ENCODE measurements at regions not wholly inside any gene's neighbourhood (a gene's known extent, or its start where the extent isn't known, plus 50 kb on each side); places are given as distances from the start of the nearest gene placed in this dataset.

GRCh38 chrX:149129767-149130166 is 375.3 kb downstream of the IDS start:
- Histone ChIP-seq H3K27ac (ENCODE audit: low read depth in 2 of 2, low read length in 2 of 2) (no peak overlapping the region), H3K36me3 (ENCODE audit: control insufficient read depth in 2 of 3, insufficient read depth in 3 of 3, low read length in 3 of 3) (no peaks in the 10 kb centered on the region), H3K4me3 (ENCODE audit: low read length in 3 of 3) (no peak overlapping the region), H3K4me1 (ENCODE audit: control insufficient read depth in 2 of 3, insufficient read depth in 2 of 3, low read depth in 1 of 3, low read length in 3 of 3) (no peaks in the 10 kb centered on the region), H3K9ac (ENCODE audit: low read length in 3 of 3) (no peak overlapping the region), H3K9me3 (ENCODE audit: control insufficient read depth in 2 of 3, insufficient read depth in 1 of 3, low read length in 3 of 3) (no peaks in the 10 kb centered on the region), H3K27me3 (ENCODE audit: control insufficient read depth, insufficient read depth, low read length) (no peaks in the 10 kb centered on the region)
- intact Hi-C loops (cut with DNase I) = no loop called here
- DNase-seq = peak in 4 of 5 donors; percentile 24 to 45 (median 33)
- FAIRE-seq = no peak
- no peak for TF ChIP-seq CTCF (IDR thresholded peaks at IDR 0.05; ENCODE audit: borderline replicate concordance, extremely low read depth, insufficient read depth)

GRCh38 chrX:149124526-149125108 is 380.5 kb downstream of the IDS start:
- Histone ChIP-seq H3K27ac (ENCODE audit: low read depth in 2 of 2, low read length in 2 of 2) (no peak overlapping the region), H3K9me3 (ENCODE audit: control insufficient read depth in 2 of 3, insufficient read depth in 1 of 3, low read length in 3 of 3) (no peaks in the 10 kb centered on the region), H3K4me1 (ENCODE audit: control insufficient read depth in 2 of 3, insufficient read depth in 2 of 3, low read depth in 1 of 3, low read length in 3 of 3) (no peaks in the 10 kb centered on the region), H3K9ac (ENCODE audit: low read length in 3 of 3) (no peak overlapping the region), H3K36me3 (ENCODE audit: control insufficient read depth in 2 of 3, insufficient read depth in 3 of 3, low read length in 3 of 3) (no peaks in the 10 kb centered on the region), H3K27me3 (ENCODE audit: control insufficient read depth, insufficient read depth, low read length) (no peaks in the 10 kb centered on the region), H3K4me3 (ENCODE audit: low read length in 3 of 3) (no peak overlapping the region)
- DNase-seq = no peak
- no peak for TF ChIP-seq CTCF (IDR thresholded peaks at IDR 0.05; ENCODE audit: borderline replicate concordance, extremely low read depth, insufficient read depth)
- intact Hi-C loops (cut with DNase I) = no loop called here
- no peak for FAIRE-seq

- Histone ChIP-seq H3K36me3 (ENCODE audit: control insufficient read depth in 2 of 3, insufficient read depth in 3 of 3, low read length in 3 of 3) (no peaks in the 10 kb centered on the region), H3K9ac (ENCODE audit: low read length in 3 of 3) (no peak overlapping the region), H3K9me3 (ENCODE audit: control insufficient read depth in 2 of 3, insufficient read depth in 1 of 3, low read length in 3 of 3) (no peaks in the 10 kb centered on the region), H3K4me1 (ENCODE audit: control insufficient read depth in 2 of 3, insufficient read depth in 2 of 3, low read depth in 1 of 3, low read length in 3 of 3) (no peaks in the 10 kb centered on the region), H3K27me3 (ENCODE audit: control insufficient read depth, insufficient read depth, low read length) (no peaks in the 10 kb centered on the region), H3K27ac (ENCODE audit: low read depth in 2 of 2, low read length in 2 of 2) (no peak overlapping the region), H3K4me3 (ENCODE audit: low read length in 3 of 3) (no peak overlapping the region)
- DNase-seq (peak in 1 of 5 donors; percentile 3), FAIRE-seq (no peak)
- intact Hi-C loops (cut with DNase I) = no loop called here
- TF ChIP-seq CTCF (IDR thresholded peaks at IDR 0.05; ENCODE audit: borderline replicate concordance, extremely low read depth, insufficient read depth) = no peak
These were observed 383.7 kb downstream of the IDS start for GRCh38 chrX:149121206-149121920.
